PC-3 (cell line): ENCODE measurements at regions not wholly inside any gene's neighbourhood (a gene's known extent, or its start where the extent isn't known, plus 50 kb on each side); places are given as distances from the start of the nearest gene placed in this dataset.

Experiments
- CTCF ChIP-seq: fragments of 300-600 bp; sonication (generic); conservative IDR thresholded peaks from 2 replicates; pipeline ENCODE4 v1.5.1; 2017; ENCODE audit warnings: antibody characterized with exemption, low read depth, mild to moderate bottlenecking, low read length
- EZH2phosphoT487 ChIP-seq: fragments of 300-600 bp; sonication (generic); IDR thresholded peaks from 2 replicates; pipeline ENCODE4 v1.6.1; 2018; ENCODE audit warnings: mild to moderate bottlenecking, antibody characterized with exemption, low read length, borderline replicate concordance

GRCh38 chr11:111095327-111095726 lies 150.2 kb upstream of the POU2AF2 start:
- no peak for TF ChIP-seq CTCF
- no peak for TF ChIP-seq EZH2phosphoT487
